WTC11 (cell line): ENCODE measurements at regions not wholly inside any gene's neighbourhood (a gene's known extent, or its start where the extent isn't known, plus 50 kb on each side); places are given as distances from the start of the nearest gene placed in this dataset.

Experiments
- ATF1 ChIP-seq: sonication (generic); formaldehyde crosslinking; IDR thresholded peaks from 2 replicates; pipeline ENCODE4 v1.8.1; 2023; ENCODE audit warnings: mild to moderate bottlenecking, moderate library complexity, missing genetic modification reagents
- CREB1 ChIP-seq: sonication (generic); formaldehyde crosslinking; IDR thresholded peaks from 2 replicates; pipeline ENCODE4 v1.8.0; 2023; ENCODE audit warnings: mild to moderate bottlenecking, missing genetic modification reagents
- CTCF ChIP-seq: fragments of 200-600 bp; IDR thresholded peaks from 2 replicates; pipeline ENCODE4 v1.8.0; 2022; ENCODE audit warnings: antibody characterized with exemption
- NFYB ChIP-seq: sonication (generic); formaldehyde crosslinking; conservative IDR thresholded peaks from 2 replicates; pipeline ENCODE4 v1.8.0; 2022; ENCODE audit warnings: low read depth, missing genetic modification reagents
- NR1H2 ChIP-seq: sonication (generic); formaldehyde crosslinking; IDR thresholded peaks from 2 replicates; pipeline ENCODE4 v1.9.0; 2021; ENCODE audit warnings: mild to moderate bottlenecking, moderate library complexity, missing genetic modification reagents
- ZNF138 ChIP-seq: sonication (generic); formaldehyde crosslinking; conservative IDR thresholded peaks from 2 replicates; pipeline ENCODE4 v1.8.1; 2022; ENCODE audit warnings: mild to moderate bottlenecking, moderate library complexity, missing genetic modification reagents
- ZNF281 ChIP-seq: sonication (generic); formaldehyde crosslinking; IDR thresholded peaks from 2 replicates; pipeline ENCODE4 v1.8.0; 2023; ENCODE audit warnings: mild to moderate bottlenecking, missing genetic modification reagents
- ZNF423 ChIP-seq: fragments of 250-450 bp; sonication (Bioruptor Pico); IDR thresholded peaks from 2 replicates; pipeline ENCODE4 v2.1.2; 2022; ENCODE audit warnings: mild to moderate bottlenecking, moderate library complexity

- TF ChIP-seq CREB1 (CRISPR knock-in tag), result no peak
- TF ChIP-seq CTCF, result no peak
- no peak for TF ChIP-seq ATF1 (CRISPR knock-in tag)
- no peak for TF ChIP-seq ZNF281
- no peak for TF ChIP-seq NFYB
- no peak for TF ChIP-seq ZNF138 (CRISPR knock-in tag)
- no peak for TF ChIP-seq NR1H2 (CRISPR knock-in tag)
- TF ChIP-seq ZNF423 (CRISPR knock-in tag), result no peak
Observed at GRCh38 chr5:135747824-135748223, 86.6 kb upstream of the SLC25A48 start.
